Fibroblast of upper back skin (primary cell): ENCODE measurements at regions not wholly inside any gene's neighbourhood (a gene's known extent, or its start where the extent isn't known, plus 50 kb on each side); places are given as distances from the start of the nearest gene placed in this dataset.
A peak's percentile ranks its signal among the peaks of the same experiment; 100 is the strongest.
"Not testable (repeated sequence)": the region's sequence is repeated elsewhere in the genome, so short reads cannot be mapped to it uniquely, and the experiment has no call there.

ENCODE experiments used
- DNase-seq: peaks from one replicate; pipeline ENCODE4 v3.0.0-alpha.2; 2013

DNA sequence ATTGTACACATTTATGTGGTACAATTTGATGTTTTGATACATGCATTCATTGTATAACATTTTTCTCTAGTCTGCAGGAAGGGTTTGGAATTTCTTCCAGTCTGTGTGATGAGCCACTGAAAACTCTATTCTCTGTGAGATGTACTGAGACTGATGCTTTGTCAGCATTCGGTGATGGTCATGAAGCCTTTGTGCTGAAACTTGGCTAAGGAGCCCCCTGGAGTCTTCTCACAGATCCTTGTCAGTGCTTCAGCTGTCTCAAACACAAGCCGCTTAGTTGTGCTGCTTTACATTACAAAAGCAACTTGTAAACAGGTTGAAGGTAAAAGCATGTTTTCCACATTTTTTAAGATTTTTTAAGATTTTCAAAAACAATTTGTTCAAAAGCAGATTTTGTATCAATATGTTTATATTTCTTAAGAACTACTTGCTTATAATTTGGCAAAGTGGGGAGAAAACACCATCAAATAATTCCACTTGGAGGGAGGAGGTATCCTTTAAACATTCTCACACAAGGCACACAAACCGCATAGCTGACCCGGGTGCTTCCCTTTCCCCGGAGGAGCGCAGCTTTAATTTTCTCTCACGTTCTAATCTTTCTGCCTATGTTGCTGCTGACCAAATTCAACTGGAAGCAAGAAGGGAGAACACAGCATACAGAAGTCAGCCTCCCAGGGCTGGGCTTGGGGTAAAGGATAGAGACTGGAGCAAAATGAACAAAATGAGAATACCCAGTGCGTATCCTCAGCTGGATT lies 249.8 kb upstream of the VSTM2A start:
- DNase-seq, result no peak

DNA sequence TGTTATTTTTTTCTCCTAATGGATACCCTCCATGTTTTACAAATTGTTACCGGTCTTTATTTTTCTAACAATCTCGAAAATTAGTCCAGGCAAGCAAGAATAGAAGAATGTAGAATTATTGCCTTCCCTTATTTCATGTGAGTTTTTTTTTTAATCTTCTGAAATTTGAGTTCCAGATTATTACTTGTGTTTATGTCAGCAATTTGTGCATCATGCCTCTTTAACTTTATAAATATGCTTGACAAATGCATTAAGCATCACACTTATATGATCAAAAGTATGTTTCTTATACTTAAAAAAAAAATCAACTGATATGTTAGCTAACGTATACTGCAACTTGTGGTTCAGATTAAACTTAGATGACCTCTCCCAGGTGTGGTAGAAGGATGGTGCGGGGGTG lies 242.7 kb upstream of the VSTM2A start:
- no peak for DNase-seq

DNA sequence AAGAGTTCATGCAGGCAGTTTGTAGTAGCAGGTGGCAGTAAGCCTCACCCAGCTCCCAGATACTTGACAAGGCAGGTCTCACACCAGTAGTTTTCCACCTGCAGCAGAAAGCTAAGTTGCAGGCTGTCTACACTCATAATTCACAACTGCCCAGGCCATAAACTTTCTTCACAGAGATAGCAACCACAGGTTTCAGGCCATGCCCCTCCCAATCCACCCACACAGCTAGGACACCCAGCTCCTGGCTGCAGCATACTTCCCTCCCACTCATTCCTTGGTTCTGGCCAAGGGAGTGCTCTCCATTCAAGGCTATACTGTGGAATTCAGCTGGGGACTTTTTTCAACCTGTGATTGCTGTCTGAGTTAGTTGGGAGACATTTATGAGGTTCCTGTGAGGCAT lies 226.2 kb upstream of the VSTM2A start:
- DNase-seq, result not testable (repeated sequence)

- no peak for DNase-seq
These were observed 215.5 kb upstream of the VSTM2A start for GRCh38 chr7:54326592-54327167.

- DNase-seq, result no peak
These were observed 211.9 kb upstream of the VSTM2A start for GRCh38 chr7:54330216-54330800.

- DNase-seq, result no peak
These were observed 210.9 kb upstream of the VSTM2A start for GRCh38 chr7:54331311-54331710.

GRCh38 chr7:54332301-54332700 lies 209.9 kb upstream of the VSTM2A start:
- no peak for DNase-seq

DNA sequence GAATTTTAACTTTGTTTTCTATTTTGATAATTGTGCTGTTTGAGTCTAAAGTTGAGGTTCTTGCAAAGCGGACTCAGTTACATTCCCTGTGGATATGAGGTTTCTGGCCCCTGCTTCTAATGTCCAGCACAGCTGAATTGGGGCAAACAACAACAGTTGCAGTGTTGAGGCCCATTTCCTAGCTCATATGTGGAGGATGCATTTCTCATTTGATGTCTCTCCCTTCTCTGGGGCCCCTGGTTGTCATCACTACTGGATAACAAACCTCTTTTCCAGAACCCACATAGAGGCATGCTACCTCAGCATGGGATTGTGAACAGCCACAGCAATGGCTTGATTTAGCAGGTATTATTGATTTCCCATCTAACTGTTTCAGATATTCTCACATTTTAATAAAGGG lies 208.2 kb upstream of the VSTM2A start:
- DNase-seq, result no peak

GRCh38 chr7:54336800-54337199 lies 205.4 kb upstream of the VSTM2A start:
- DNase-seq, result no peak

GRCh38 chr7:54337466-54337865 lies 204.7 kb upstream of the VSTM2A start:
- no peak for DNase-seq

DNA sequence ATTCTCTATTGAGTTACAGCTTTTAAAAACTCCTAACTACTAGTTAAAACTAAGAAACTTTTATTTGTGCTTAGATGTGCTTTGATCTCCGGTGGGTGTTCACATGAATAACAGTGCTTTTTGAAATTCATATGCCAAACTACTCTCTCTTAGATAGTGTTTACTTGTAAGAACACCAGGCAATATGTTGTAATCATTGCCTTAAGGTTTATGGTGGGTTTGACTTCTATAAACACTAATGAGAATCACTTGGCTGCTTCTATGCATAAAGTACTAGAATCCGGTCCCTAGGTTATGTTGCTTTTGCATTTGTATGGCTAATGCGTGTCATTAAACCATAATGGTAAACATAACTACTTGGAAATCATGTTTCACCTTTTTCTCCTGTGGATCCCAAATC lies 203.9 kb upstream of the VSTM2A start:
- DNase-seq, result no peak

- peak; percentile 1 for DNase-seq
These were observed 203.1 kb upstream of the VSTM2A start for GRCh38 chr7:54339073-54339472.

DNA sequence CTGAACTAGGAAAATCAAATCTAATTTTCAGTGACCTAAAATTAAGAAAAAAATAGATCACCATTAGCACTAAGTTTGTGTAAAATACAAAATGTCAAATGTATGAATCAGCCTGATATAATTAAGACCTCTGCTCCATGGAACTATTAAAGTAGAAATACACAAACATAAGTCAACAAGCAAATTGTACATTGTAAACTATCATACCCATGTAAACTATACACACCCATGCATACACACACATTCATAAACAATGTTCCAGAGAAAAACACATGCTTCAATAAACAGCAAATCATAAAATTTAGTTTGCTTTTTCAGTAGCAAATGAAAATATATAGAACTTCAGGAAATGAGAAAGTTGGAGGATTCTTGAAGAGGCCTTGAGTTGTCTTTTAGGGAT lies 199.7 kb upstream of the VSTM2A start:
- DNase-seq, result no peak

DNA sequence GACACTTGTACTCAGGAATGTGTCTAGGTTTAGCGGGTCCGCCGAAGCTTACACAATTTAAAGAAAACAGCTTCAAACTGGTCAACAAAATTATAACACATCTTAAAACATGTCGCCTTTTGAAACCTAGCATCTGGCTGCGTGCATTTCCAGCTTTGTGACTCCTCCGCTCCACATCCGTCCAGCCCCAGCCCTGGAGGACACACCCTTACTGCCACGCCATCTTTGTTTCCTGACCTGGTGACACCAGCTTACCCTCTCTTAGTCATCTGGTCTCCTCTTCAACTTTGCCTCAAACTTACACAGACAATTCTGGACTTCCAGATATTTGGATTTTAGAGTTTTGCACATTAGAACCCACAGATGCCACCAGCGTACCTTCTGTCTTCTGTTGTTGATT lies 198.7 kb upstream of the VSTM2A start:
- DNase-seq, result no peak

DNA sequence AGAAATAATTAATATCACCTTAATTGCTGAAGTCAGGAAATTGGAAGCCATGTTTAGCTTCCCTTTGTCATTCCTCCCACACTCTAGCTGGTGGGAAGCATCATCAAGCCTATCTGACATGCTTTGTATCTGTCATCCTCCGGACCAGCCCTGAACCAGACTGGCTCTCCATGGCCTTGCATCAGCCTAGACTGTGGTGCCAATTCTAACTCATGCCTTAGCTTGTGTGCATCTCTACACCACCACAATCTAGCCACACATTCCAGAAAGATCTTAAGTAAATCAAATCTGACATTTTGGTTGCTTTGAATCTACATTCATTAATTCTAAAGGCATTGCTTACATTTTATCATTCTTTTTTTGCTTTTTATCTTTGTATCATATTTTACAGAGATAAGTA lies 196.4 kb upstream of the VSTM2A start:
- DNase-seq, result no peak

GRCh38 chr7:54349229-54349628 lies 192.9 kb upstream of the VSTM2A start:
- DNase-seq, result peak; percentile 0

- no peak for DNase-seq
These were observed 187.7 kb upstream of the VSTM2A start for GRCh38 chr7:54354436-54354835.

- DNase-seq, result no peak
These were observed 186.3 kb upstream of the VSTM2A start for GRCh38 chr7:54355842-54356241.

DNA sequence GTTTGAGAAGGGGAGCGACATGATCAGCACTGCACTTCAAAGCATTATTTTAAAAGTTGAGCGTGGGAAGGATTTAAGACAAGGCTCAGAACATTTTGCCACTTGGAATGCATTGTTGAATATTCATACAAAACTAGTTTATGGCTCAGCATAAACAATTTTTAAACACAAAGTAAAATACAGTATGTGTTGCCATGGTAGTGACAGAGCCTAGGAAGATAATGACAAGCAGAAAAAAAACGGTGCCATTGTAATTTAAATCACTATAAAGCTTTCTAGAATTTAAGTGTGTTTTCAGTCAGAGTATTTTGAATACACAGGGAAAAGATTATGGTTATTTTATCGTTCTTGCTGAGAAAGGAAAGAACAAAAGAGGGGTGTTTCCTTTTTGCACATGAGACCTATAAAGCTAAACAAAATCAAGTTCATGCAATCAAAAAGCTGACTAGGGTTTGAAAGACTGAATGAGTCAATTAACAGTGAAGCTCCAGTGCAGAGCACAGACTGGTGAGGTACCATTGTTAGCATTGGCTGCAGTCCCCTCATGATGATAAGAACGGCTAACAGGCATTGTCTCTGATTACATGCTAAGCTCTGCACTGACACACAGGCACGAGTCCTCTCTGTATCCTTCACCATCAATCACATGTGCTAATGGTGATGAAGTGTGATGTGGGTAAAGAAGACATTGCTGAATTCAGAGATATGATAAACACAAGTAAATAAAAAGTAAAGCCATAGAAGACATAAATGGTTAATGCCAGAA lies 181.9 kb upstream of the VSTM2A start:
- DNase-seq, result no peak

- DNase-seq, result no peak
These were observed 151.6 kb upstream of the VSTM2A start for GRCh38 chr7:54390565-54390964.

DNA sequence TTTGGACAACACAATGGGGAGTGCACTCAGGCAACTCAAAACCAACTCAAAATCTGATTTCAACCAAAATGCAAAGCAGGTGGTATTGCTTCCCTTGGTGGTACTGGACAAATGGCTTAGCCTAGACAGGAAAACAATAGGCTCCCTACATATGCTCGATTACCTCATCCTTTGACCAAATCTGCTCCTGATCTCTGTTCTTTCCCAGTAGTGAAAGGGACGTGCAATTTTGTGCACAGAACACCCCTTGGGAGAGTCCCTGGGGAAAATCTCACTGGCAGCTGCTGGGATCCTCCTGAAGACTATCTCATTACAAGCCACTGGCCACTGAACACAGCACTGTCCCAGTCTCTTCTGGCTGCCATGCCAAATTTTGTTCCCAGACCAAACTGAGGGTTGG lies 149.2 kb upstream of the VSTM2A start:
- no peak for DNase-seq

GRCh38 chr7:54394834-54395233 lies 147.3 kb upstream of the VSTM2A start:
- no peak for DNase-seq

- DNase-seq, result no peak
These were observed 144.2 kb upstream of the VSTM2A start for GRCh38 chr7:54397836-54398612.
